ENCODE measurements at regions not wholly inside any gene's neighbourhood (a gene's known extent, or its start where the extent isn't known, plus 50 kb on each side); places are given as distances from the start of the nearest gene placed in this dataset.

- Histone ChIP-seq H3F3A (ENCODE audit: low read length, unreplicated experiment) (no peaks in the 10 kb centered on the region), H3K27me3 (ENCODE audit: low read length) (no peaks in the 10 kb centered on the region), H3K36me3 (ENCODE audit: low read depth, low read length) (no peaks in the 10 kb centered on the region), H2AFZ (ENCODE audit: low read length) (no peak overlapping the region), H3K4me2 (ENCODE audit: low read length) (no peak overlapping the region), H3K9me2 (replicated peaks; ENCODE audit: low read length) (no peaks in the 10 kb centered on the region), H3K4me1 (ENCODE audit: insufficient read depth, low read length) (no peaks in the 10 kb centered on the region), H3K79me2 (ENCODE audit: low read length) (no peaks in the 10 kb centered on the region), H3K9ac (ENCODE audit: low read length) (no peak overlapping the region), H3K9me3 (ENCODE audit: low read length) (no peaks in the 10 kb centered on the region), H3K4me3 (ENCODE audit: low read length) (no peak overlapping the region), H3K27ac (ENCODE audit: low read length) (no peak overlapping the region), H4K20me1 (ENCODE audit: low read length) (no peaks in the 10 kb centered on the region)
- DNase-seq (no peak), ATAC-seq (no peak)
- intact Hi-C loops (cut with micrococcal nuclease): no loop called here
- CTCF ChIA-PET: no interaction called here
- TF ChIP-seq EZH2phosphoT487 (IDR thresholded peaks at IDR 0.05; ENCODE audit: borderline replicate concordance, low read length) (no peak), EZH2 (IDR thresholded peaks at IDR 0.05; ENCODE audit: low read length, unreplicated experiment) (no peak)
- TF ChIP-seq, protein P1, sequence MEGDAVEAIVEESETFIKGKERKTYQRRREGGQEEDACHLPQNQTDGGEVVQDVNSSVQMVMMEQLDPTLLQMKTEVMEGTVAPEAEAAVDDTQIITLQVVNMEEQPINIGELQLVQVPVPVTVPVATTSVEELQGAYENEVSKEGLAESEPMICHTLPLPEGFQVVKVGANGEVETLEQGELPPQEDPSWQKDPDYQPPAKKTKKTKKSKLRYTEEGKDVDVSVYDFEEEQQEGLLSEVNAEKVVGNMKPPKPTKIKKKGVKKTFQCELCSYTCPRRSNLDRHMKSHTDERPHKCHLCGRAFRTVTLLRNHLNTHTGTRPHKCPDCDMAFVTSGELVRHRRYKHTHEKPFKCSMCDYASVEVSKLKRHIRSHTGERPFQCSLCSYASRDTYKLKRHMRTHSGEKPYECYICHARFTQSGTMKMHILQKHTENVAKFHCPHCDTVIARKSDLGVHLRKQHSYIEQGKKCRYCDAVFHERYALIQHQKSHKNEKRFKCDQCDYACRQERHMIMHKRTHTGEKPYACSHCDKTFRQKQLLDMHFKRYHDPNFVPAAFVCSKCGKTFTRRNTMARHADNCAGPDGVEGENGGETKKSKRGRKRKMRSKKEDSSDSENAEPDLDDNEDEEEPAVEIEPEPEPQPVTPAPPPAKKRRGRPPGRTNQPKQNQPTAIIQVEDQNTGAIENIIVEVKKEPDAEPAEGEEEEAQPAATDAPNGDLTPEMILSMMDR (conservative IDR thresholded peaks at IDR 0.05; ENCODE audit: low read depth, low read length): no peak
- POLR2A ChIA-PET (ENCODE audit: unreplicated experiment): interaction anchor here (0.6 kb wide), 1 partner anchor 12 kb away, joined by 3 read pairs; no protein-coding TSS in a partner anchor
- no TSS peak for BruUV-seq (replicated peaks)
These were observed 56.1 kb upstream of the TMC5 start for GRCh38 chr16:19361587-19361986.

DNA sequence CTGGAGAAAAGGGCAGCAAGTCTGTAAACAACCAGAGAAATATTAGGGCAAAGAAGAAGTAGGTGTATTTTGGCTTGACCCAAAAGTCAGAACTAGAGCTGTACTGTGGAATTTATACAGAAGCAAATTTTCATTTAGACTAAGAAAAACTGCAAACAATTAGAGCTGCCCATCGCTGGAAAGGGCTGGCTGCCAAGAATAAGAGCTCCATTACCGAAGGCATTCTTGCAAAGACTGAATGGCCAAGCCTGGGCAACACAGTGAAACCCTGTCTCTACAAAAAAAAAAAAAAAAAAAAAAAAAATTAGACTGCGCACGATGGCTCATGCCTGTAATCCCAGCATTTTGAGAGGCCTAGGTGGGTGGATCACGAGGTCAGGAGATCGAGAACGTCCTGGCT, 53.9 kb upstream of the TMC5 start:
- Histone ChIP-seq H3K27ac (ENCODE audit: low read length) (no peak overlapping the region), H3K4me3 (ENCODE audit: low read length) (no peak overlapping the region), H3K27me3 (ENCODE audit: low read length) (no peaks in the 10 kb centered on the region), H3K4me2 (ENCODE audit: low read length) (no peak overlapping the region), H3K4me1 (ENCODE audit: insufficient read depth, low read length) (no peaks in the 10 kb centered on the region), H3K9me2 (replicated peaks; ENCODE audit: low read length) (no peaks in the 10 kb centered on the region), H3K36me3 (ENCODE audit: low read depth, low read length) (no peaks in the 10 kb centered on the region), H2AFZ (ENCODE audit: low read length) (no peak overlapping the region), H3K79me2 (ENCODE audit: low read length) (no peaks in the 10 kb centered on the region), H3K9me3 (ENCODE audit: low read length) (no peaks in the 10 kb centered on the region), H3K9ac (ENCODE audit: low read length) (no peak overlapping the region), H3F3A (ENCODE audit: low read length, unreplicated experiment) (no peaks in the 10 kb centered on the region), H4K20me1 (ENCODE audit: low read length) (no peaks in the 10 kb centered on the region)
- POLR2A ChIA-PET (ENCODE audit: unreplicated experiment): no interaction called here
- no peak for DNase-seq
- BruUV-seq (replicated peaks): no TSS peak
- CTCF ChIA-PET: no interaction called here
- ATAC-seq: no peak
- TF ChIP-seq EZH2phosphoT487 (IDR thresholded peaks at IDR 0.05; ENCODE audit: borderline replicate concordance, low read length) (no peak), EZH2 (IDR thresholded peaks at IDR 0.05; ENCODE audit: low read length, unreplicated experiment) (no peak)
- TF ChIP-seq, protein P1 (conservative IDR thresholded peaks at IDR 0.05; ENCODE audit: low read depth, low read length): no peak
- intact Hi-C loops (cut with micrococcal nuclease): no loop called here

DNA sequence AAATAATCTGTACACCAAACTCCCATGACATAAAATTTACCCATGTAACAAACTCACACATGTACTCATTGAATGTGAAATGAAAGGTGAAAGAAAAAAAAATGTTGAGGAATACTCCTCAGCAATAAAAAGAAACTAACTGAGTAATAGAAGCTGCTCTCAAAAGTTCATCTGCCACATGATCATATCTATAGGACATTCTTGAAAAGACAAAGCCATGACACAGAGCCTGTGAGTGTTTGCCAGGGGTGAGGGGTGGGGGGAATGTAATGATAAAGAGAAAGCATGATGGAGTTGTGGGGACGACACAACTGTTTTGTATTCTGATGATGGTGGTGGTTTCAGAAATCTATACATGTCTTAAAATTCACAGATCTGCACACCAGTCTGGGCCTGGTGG, 52.2 kb upstream of the TMC5 start:
- BruUV-seq (replicated peaks): no TSS peak
- no peak for ATAC-seq
- H3K79me2 ChIP-seq (ENCODE audit: low read length): no peaks in the 10 kb centered on the region
- no peak overlapping the region for H3K4me2 ChIP-seq (ENCODE audit: low read length)
- TF ChIP-seq EZH2phosphoT487 (IDR thresholded peaks at IDR 0.05; ENCODE audit: borderline replicate concordance, low read length): no peak
- no peak for TF ChIP-seq EZH2 (IDR thresholded peaks at IDR 0.05; ENCODE audit: low read length, unreplicated experiment)
- TF ChIP-seq, protein P1 (conservative IDR thresholded peaks at IDR 0.05; ENCODE audit: low read depth, low read length): no peak
- no peaks in the 10 kb centered on the region for H3K27me3 ChIP-seq (ENCODE audit: low read length)
- DNase-seq: no peak
- no peaks in the 10 kb centered on the region for H4K20me1 ChIP-seq (ENCODE audit: low read length)
- H2AFZ ChIP-seq (ENCODE audit: low read length): no peak overlapping the region
- CTCF ChIA-PET: interaction anchor here (0.9 kb wide), 1 partner anchor 9 kb away, joined by 4 read pairs; no protein-coding TSS in a partner anchor
- no peaks in the 10 kb centered on the region for H3K9me2 ChIP-seq (replicated peaks; ENCODE audit: low read length)
- no peaks in the 10 kb centered on the region for H3K36me3 ChIP-seq (ENCODE audit: low read depth, low read length)
- intact Hi-C loops (cut with micrococcal nuclease): no loop called here
- POLR2A ChIA-PET (ENCODE audit: unreplicated experiment): no interaction called here
- no peaks in the 10 kb centered on the region for H3K9me3 ChIP-seq (ENCODE audit: low read length)
- no peak overlapping the region for H3K27ac ChIP-seq (ENCODE audit: low read length)
- H3F3A ChIP-seq (ENCODE audit: low read length, unreplicated experiment): no peaks in the 10 kb centered on the region
- H3K4me3 ChIP-seq (ENCODE audit: low read length): no peak overlapping the region
- H3K4me1 ChIP-seq (ENCODE audit: insufficient read depth, low read length): no peaks in the 10 kb centered on the region
- H3K9ac ChIP-seq (ENCODE audit: low read length): no peak overlapping the region

All from PC-3 (cell line).